ENCODE measurements at regions not wholly inside any gene's neighbourhood (a gene's known extent, or its start where the extent isn't known, plus 50 kb on each side); places are given as distances from the start of the nearest gene placed in this dataset.

DNA sequence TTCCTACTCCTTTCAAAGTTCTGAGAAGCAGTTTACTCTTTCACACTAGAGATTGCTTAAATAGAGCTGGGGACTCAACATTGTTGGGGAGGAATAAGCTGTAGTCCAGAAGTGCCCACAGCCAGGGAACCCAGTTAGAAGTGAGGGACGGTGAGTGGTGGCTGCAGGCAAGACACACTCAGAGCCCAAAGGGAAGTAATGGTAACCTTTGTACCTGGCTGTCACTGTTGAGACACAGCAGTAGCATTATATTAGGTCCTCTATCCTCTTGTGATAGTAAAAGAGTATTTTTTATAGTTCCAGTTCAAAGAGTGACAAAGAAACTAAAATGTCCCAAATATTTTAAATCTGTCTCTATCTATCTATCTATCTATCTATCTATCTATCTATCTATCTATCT is 263.3 kb downstream of the TTC6 start:
- Histone ChIP-seq H3K27me3 (ENCODE audit: low read depth) (no peaks in the 10 kb centered on the region), H3K27ac (no peak overlapping the region), H3K9me3 (no peaks in the 10 kb centered on the region), H3K4me3 (no peak overlapping the region), H3K36me3 (no peaks in the 10 kb centered on the region), H3K4me1 (no peaks in the 10 kb centered on the region)
- intact Hi-C loops (cut with DNase I) = no loop called here
- no peak for DNase-seq
- ATAC-seq = no peak
- TF ChIP-seq, protein P1, sequence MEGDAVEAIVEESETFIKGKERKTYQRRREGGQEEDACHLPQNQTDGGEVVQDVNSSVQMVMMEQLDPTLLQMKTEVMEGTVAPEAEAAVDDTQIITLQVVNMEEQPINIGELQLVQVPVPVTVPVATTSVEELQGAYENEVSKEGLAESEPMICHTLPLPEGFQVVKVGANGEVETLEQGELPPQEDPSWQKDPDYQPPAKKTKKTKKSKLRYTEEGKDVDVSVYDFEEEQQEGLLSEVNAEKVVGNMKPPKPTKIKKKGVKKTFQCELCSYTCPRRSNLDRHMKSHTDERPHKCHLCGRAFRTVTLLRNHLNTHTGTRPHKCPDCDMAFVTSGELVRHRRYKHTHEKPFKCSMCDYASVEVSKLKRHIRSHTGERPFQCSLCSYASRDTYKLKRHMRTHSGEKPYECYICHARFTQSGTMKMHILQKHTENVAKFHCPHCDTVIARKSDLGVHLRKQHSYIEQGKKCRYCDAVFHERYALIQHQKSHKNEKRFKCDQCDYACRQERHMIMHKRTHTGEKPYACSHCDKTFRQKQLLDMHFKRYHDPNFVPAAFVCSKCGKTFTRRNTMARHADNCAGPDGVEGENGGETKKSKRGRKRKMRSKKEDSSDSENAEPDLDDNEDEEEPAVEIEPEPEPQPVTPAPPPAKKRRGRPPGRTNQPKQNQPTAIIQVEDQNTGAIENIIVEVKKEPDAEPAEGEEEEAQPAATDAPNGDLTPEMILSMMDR (IDR thresholded peaks at IDR 0.05) = no peak

DNA sequence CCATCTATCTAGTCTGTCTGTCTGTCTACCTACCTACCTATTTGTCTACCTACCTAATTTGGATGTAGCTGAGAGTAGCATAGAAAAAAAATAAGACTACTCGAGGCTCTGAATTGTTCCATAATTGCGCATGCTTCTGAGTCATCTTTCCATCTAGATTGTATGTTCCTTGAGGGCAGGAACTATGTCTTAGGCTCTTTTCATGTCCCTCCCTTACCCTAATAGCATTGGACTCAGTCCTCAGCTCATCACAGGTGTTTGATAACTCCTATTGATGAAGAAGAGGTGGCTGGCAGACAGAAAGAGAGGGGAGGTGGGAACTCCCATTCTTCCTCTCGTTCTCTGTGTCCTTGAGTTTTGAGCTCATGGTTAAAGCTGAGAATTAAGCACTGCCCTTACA is 263.7 kb downstream of the TTC6 start:
- no peaks in the 10 kb centered on the region for H3K9me3 ChIP-seq
- ATAC-seq = no peak
- TF ChIP-seq, protein P1 (IDR thresholded peaks at IDR 0.05) = no peak
- H3K27me3 ChIP-seq (ENCODE audit: low read depth) = no peaks in the 10 kb centered on the region
- intact Hi-C loops (cut with DNase I) = no loop called here
- no peak overlapping the region for H3K27ac ChIP-seq
- no peak overlapping the region for H3K4me3 ChIP-seq
- H3K36me3 ChIP-seq = no peaks in the 10 kb centered on the region
- no peak for DNase-seq
- no peaks in the 10 kb centered on the region for H3K4me1 ChIP-seq

- TF ChIP-seq, protein P1 (IDR thresholded peaks at IDR 0.05) = no peak
- DNase-seq (no peak), ATAC-seq (no peak)
- Histone ChIP-seq H3K27ac (no peak overlapping the region), H3K4me3 (no peak overlapping the region), H3K27me3 (ENCODE audit: low read depth) (no peaks in the 10 kb centered on the region), H3K4me1 (no peaks in the 10 kb centered on the region), H3K36me3 (no peaks in the 10 kb centered on the region), H3K9me3 (no peaks in the 10 kb centered on the region)
- intact Hi-C loops (cut with DNase I) = no loop called here
Observed at GRCh38 chr14:37862263-37862662, 266.8 kb downstream of the TTC6 start.

- Histone ChIP-seq H3K9me3 (no peaks in the 10 kb centered on the region), H3K36me3 (no peaks in the 10 kb centered on the region), H3K4me1 (no peaks in the 10 kb centered on the region), H3K4me3 (no peak overlapping the region), H3K27me3 (ENCODE audit: low read depth) (no peaks in the 10 kb centered on the region), H3K27ac (no peak overlapping the region)
- intact Hi-C loops (cut with DNase I) = no loop called here
- DNase-seq (no peak), ATAC-seq (no peak)
- TF ChIP-seq, protein P1 (IDR thresholded peaks at IDR 0.05) = no peak
Observed at GRCh38 chr14:37864128-37864527, 268.7 kb downstream of the TTC6 start.

DNA sequence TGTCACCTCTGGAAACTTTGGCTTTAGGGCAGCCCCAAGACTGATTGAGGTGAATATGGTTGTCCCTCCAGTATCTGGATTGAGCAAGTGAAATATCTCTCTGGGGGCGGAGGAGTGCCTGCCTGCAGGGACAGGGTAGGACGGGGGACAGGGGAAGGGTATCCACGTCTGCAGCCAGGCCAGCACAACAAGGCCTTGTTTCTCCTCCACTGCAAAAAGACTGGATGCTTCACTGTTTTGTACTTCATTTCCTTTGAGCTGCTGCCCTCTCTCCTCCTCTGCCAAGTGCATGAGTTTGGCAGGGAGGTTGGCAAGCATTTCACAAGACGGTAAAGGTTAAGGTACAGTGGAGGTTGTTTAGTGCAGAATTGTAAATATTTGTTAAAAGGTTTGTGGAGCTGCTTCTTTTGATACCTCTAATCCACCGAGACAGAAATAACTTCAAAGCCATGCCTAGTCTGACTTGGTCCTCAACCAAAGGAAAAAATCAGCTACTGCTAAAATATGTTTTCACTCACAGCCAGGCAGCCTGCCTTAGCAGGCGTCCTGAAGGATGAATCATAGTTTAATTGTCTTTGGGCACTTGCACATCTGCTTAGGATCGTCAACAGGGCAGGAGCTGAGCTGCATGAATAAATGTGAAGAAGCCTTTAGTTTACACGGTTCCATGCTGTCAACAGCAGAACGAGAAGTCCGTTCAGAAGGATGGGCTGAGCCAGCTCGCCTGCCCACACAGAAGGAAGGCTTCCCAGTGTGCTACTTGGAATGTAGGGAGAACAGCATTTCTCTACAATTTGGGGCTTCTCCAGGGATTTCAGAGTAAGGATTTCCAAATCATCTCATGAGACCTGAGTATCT is 269.7 kb downstream of the TTC6 start:
- DNase-seq (no peak), ATAC-seq (peak; percentile 42 to 43)
- no peaks in the 10 kb centered on the region for H3K4me1 ChIP-seq
- H3K27ac ChIP-seq = no peak overlapping the region
- no peaks in the 10 kb centered on the region for H3K9me3 ChIP-seq
- TF ChIP-seq, protein P1 (IDR thresholded peaks at IDR 0.05) = no peak
- H3K36me3 ChIP-seq = no peaks in the 10 kb centered on the region
- intact Hi-C loops (cut with DNase I) = no loop called here
- no peaks in the 10 kb centered on the region for H3K27me3 ChIP-seq (ENCODE audit: low read depth)
- no peak overlapping the region for H3K4me3 ChIP-seq

Measured in lower lobe of right lung (tissue), 2 donors.